AG10803 (cell line): ENCODE measurements at regions not wholly inside any gene's neighbourhood (a gene's known extent, or its start where the extent isn't known, plus 50 kb on each side); places are given as distances from the start of the nearest gene placed in this dataset.

Experiments used
- DNase-seq: peaks from one replicate; pipeline ENCODE4 v3.0.0; 2010; ENCODE audit warnings: low read depth
- H3K4me3 ChIP-seq: 2 replicates; pipeline ENCODE4 v1.5.1; 2011; ENCODE audit warnings: mild to moderate bottlenecking, low read length, control low read depth
- CTCF ChIP-seq: conservative IDR thresholded peaks from 2 replicates; pipeline ENCODE4 v1.5.1; 2011; ENCODE audit warnings: mild to moderate bottlenecking, low read length, control low read depth, inconsistent platforms

- TF ChIP-seq CTCF: no peak
- no peak for DNase-seq
- H3K4me3 ChIP-seq: no peak overlapping the region
Measured at GRCh38 chr1:73040811-73041210, 758.5 kb upstream of the NEGR1 start.

- no peak for TF ChIP-seq CTCF
- H3K4me3 ChIP-seq: no peak overlapping the region
- DNase-seq: no peak
Measured at GRCh38 chr1:73034271-73034670, 751.9 kb upstream of the NEGR1 start.

GRCh38 chr1:73033640-73034039, 751.3 kb upstream of the NEGR1 start:
- no peak for TF ChIP-seq CTCF
- no peak for DNase-seq
- H3K4me3 ChIP-seq: no peak overlapping the region

DNA sequence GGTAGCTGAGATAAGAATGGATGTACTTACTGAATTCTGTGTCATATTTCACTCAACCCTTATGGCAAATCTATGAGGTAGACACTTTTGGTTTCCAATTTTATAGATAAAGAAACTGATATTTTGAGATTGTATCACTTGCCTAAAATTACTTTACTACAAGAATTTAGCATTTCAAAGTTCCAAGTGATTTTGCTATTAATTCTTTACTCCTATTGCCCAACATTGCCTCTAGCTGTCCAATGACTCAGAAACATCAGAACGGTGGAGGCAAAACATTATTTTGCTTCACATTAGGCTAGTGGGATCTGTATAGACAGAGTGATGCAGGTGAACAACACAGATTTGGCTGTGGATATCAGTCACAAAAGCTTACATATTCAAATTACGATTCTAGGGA, 747.2 kb upstream of the NEGR1 start:
- no peak for TF ChIP-seq CTCF
- H3K4me3 ChIP-seq: no peak overlapping the region
- DNase-seq: no peak

DNA sequence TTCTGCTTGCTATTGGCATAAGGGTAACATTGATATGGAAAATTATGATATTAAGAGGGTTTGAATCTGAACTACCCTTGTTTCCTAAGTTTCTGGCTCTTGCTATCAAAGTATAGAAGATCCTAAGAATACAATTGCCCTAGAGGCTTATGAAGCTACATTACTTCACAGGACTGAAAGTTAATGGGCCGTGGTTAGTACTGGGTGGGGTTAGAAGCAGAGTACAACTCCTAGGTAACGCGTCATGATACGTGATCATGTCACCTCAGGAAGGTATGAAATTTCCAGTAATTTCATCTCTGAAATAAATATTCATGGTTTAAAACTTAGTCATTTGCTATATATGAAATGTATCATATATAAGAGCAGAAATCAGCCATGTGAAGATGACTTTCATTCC, 743.8 kb upstream of the NEGR1 start:
- H3K4me3 ChIP-seq: no peak overlapping the region
- no peak for TF ChIP-seq CTCF

GRCh38 chr1:73009938-73010337, 727.6 kb upstream of the NEGR1 start:
- no peak overlapping the region for H3K4me3 ChIP-seq
- no peak for TF ChIP-seq CTCF
- DNase-seq: no peak

More for the DNA sequence above, 743.8 kb upstream of the NEGR1 start:
- no peak for DNase-seq

DNA sequence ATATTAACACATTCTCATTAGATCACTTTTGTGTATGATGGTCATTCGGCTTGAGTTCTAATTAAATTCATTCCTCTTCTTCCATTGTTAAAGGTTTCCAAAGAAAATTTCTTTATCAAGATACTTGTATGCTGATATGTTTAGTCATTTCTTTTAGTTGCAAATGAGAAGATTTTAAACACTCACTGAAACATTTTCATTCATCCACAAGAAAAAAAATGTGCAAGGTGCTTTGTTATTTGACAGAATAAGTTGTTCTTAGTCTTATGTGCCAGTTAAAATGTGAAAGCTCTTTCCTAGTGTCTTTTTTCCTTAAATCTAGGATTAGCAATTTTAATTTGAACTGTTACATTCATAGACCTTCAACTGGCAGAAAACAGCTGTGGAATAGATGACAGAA, 727.0 kb upstream of the NEGR1 start:
- no peak for DNase-seq
- no peak for TF ChIP-seq CTCF
- no peak overlapping the region for H3K4me3 ChIP-seq
